Keratinocyte (primary cell): ENCODE measurements at regions not wholly inside any gene's neighbourhood (a gene's known extent, or its start where the extent isn't known, plus 50 kb on each side); places are given as distances from the start of the nearest gene placed in this dataset.

Experiments used
- DNase-seq: peaks from one replicate; pipeline ENCODE4 v3.0.0-alpha.2; 2011; ENCODE audit warnings: low read depth, missing footprints, low spot score
- FAIRE-seq: peaks from 2 replicates; lab custom pipeline; 2011; peaks lifted over from hg19 to GRCh38; lab: Jason Lieb, UNC
- H2AFZ ChIP-seq: 2 replicates; pipeline ENCODE4 v1.6.0; 2012; ENCODE audit warnings: low read length, control low read depth, inconsistent platforms; ENCODE audit not compliant: control insufficient read depth
- H3K27ac ChIP-seq: 2 replicates; pipeline ENCODE4 v1.5.1; 2011; ENCODE audit warnings: low read length; ENCODE audit not compliant: control insufficient read depth, insufficient read depth
- H3K27me3 ChIP-seq: 3 replicates; pipeline ENCODE4 v1.6.0; 2011; ENCODE audit warnings: low read length; ENCODE audit not compliant: control insufficient read depth, insufficient read depth; ENCODE audit errors: extremely low read depth
- H3K36me3 ChIP-seq, 2 experiments: 2 replicates in 1 of 2; 3 replicates in 1 of 2; pipeline ENCODE4 v1.5.1; 2011; ENCODE audit warnings: low read length in 2 of 2, mild to moderate bottlenecking in 1 of 2; ENCODE audit not compliant: control insufficient read depth in 2 of 2, insufficient read depth in 2 of 2; ENCODE audit errors: extremely low read depth in 1 of 2
- H3K4me1 ChIP-seq: 3 replicates; pipeline ENCODE4 v1.5.1; 2011; ENCODE audit warnings: low read length; ENCODE audit not compliant: control insufficient read depth, insufficient read depth; ENCODE audit errors: extremely low read depth
- H3K4me2 ChIP-seq: 3 replicates; pipeline ENCODE4 v1.6.0; 2011; ENCODE audit warnings: low read depth, low read length; ENCODE audit not compliant: control insufficient read depth, insufficient read depth; ENCODE audit errors: extremely low read depth
- H3K4me3 ChIP-seq, 3 experiments: fragments of 200-600 bp in 1 of 3; sonication (generic) in 1 of 3; 2 replicates in 2 of 3; 3 replicates in 1 of 3; pipeline ENCODE4 v1.5.1; 2011 to 2016; ENCODE audit warnings: low read length in 3 of 3, mild to moderate bottlenecking in 3 of 3, control low read depth in 2 of 3, inconsistent platforms in 1 of 3, low read depth in 1 of 3, mixed read lengths in 1 of 3, mixed run types in 1 of 3, moderate library complexity in 1 of 3; ENCODE audit not compliant: control insufficient read depth in 2 of 3, insufficient read depth in 2 of 3; ENCODE audit errors: extremely low read depth in 1 of 3
- H3K79me2 ChIP-seq: 2 replicates; pipeline ENCODE4 v1.6.0; 2012; ENCODE audit warnings: low read length; ENCODE audit not compliant: control insufficient read depth, insufficient read depth
- H3K9ac ChIP-seq: 3 replicates; pipeline ENCODE4 v1.6.0; 2011; ENCODE audit warnings: low read length; ENCODE audit not compliant: control insufficient read depth, insufficient read depth; ENCODE audit errors: extremely low read depth
- H3K9me1 ChIP-seq: 3 replicates; pipeline ENCODE4 v1.6.0; 2011; ENCODE audit warnings: low read length; ENCODE audit not compliant: control insufficient read depth, insufficient read depth; ENCODE audit errors: extremely low read depth
- H3K9me3 ChIP-seq: 2 replicates; pipeline ENCODE4 v1.5.1; 2012; ENCODE audit warnings: low read depth, low read length; ENCODE audit not compliant: control insufficient read depth
- H4K20me1 ChIP-seq: 3 replicates; pipeline ENCODE4 v1.6.0; 2011; ENCODE audit warnings: low read length; ENCODE audit not compliant: control insufficient read depth, insufficient read depth; ENCODE audit errors: extremely low read depth
- CTCF ChIP-seq, 3 experiments: IDR thresholded peaks in 1 of 3; conservative IDR thresholded peaks in 1 of 3; optimal IDR thresholded peaks in 1 of 3; 2 replicates in 2 of 3; 3 replicates in 1 of 3; pipeline versions ENCODE3 to v1.5.1; 2011; ENCODE audit warnings: low read length in 3 of 3, mild to moderate bottlenecking in 3 of 3, moderate library complexity in 2 of 3, control low read depth in 1 of 3, inconsistent platforms in 1 of 3; ENCODE audit not compliant: insufficient read depth in 2 of 3; ENCODE audit errors: extremely low read depth in 1 of 3
- EZH2 ChIP-seq: IDR thresholded peaks from one replicate; pipeline ENCODE4 v1.6.1; 2012; ENCODE audit warnings: inconsistent platforms, mild to moderate bottlenecking, low read length, moderate library complexity
- dilution Hi-C: fragments of 300-500 bp; cut with MboI; formaldehyde crosslinking; loops from one replicate; pipeline ENCODE4 v1.7.0; 2020; ENCODE audit warnings: low sequenced_read_pairs; ENCODE audit not compliant: extremely low pct_ligation_motif_present

DNA sequence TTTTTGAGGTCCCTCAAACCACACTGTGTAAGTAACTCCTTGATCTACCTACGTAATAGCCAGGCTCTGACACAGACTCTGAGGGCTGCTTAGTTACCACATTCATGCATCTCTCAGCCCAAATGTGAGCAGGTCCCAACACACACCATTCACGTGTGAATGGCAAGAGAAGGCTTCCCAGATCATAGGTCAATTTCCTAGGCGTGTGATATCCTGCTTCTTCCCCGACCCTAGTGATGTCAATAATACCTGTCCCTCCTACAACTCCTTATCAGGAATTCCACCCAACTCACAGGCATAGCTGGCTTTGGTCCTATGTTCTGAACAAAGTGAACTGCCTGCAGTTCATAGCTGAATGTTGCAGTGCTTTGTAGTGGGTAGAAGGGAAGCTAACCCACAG, 334.5 kb downstream of the RFC3 start:
- DNase-seq (no peak), FAIRE-seq (no peak)
- Histone ChIP-seq H3K36me3 (no peaks in the 10 kb centered on the region), H3K4me1 (peaks cover 40% of the 10 kb centered on the region), H3K9ac (no peak overlapping the region), H3K4me3 (no peak overlapping the region), H3K27me3 (no peaks in the 10 kb centered on the region), H3K4me2 (no peak overlapping the region), H3K27ac (no peak overlapping the region), H4K20me1 (no peaks in the 10 kb centered on the region), H3K9me3 (no peaks in the 10 kb centered on the region), H2AFZ (peak overlapping the region; percentile 50), H3K9me1 (no peaks in the 10 kb centered on the region), H3K79me2 (no peaks in the 10 kb centered on the region)
- TF ChIP-seq EZH2 (no peak), CTCF (optimal IDR thresholded peaks at IDR 0.05 in 1 of 3, IDR thresholded peaks at IDR 0.05 in 1 of 3, conservative IDR thresholded peaks at IDR 0.05 in 1 of 3; ENCODE audit: extremely low read depth in 1 of 3, insufficient read depth in 2 of 3, low read length in 3 of 3) (no peak)
- dilution Hi-C loops: no loop called here

DNA sequence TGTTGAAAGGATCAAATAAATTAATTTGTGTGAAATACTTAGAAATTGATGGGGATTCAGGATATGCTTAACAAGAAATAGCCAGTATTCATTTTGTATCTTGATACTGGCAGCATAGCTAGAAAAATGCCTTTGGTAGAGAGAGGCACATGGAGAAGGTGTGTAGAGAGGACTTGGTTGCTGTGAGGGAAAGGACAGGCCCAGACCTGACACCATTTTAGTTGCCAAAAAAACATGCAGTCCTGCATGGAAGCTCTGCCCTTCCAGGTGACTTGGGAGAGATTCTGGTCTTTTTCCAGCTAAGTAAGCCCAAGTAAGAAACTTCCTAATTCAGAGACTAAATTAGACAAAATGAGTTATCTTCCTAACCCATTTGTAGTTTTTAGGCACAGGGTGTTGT, 335.0 kb downstream of the RFC3 start:
- no peaks in the 10 kb centered on the region for H3K36me3 ChIP-seq
- no peaks in the 10 kb centered on the region for H3K9me3 ChIP-seq
- H3K9me1 ChIP-seq: no peaks in the 10 kb centered on the region
- H3K27ac ChIP-seq: no peak overlapping the region
- DNase-seq (no peak), FAIRE-seq (peak; percentile 88)
- no peak overlapping the region for H3K9ac ChIP-seq
- dilution Hi-C loops: no loop called here
- peak overlapping the region; percentile 70 for H2AFZ ChIP-seq
- H3K27me3 ChIP-seq: no peaks in the 10 kb centered on the region
- TF ChIP-seq EZH2 (no peak), CTCF (optimal IDR thresholded peaks at IDR 0.05 in 1 of 3, IDR thresholded peaks at IDR 0.05 in 1 of 3, conservative IDR thresholded peaks at IDR 0.05 in 1 of 3; ENCODE audit: extremely low read depth in 1 of 3, insufficient read depth in 2 of 3, low read length in 3 of 3) (no peak)
- peak overlapping the region; percentile 13 for H3K4me2 ChIP-seq
- H3K4me3 ChIP-seq: no peak overlapping the region
- H3K4me1 ChIP-seq: peaks cover 45% of the 10 kb centered on the region
- H3K79me2 ChIP-seq: no peaks in the 10 kb centered on the region
- H4K20me1 ChIP-seq: no peaks in the 10 kb centered on the region
